H54 (cell line): ENCODE measurements at regions not wholly inside any gene's neighbourhood (a gene's known extent, or its start where the extent isn't known, plus 50 kb on each side); places are given as distances from the start of the nearest gene placed in this dataset.

Experiments
- DNase-seq: peaks from one replicate; pipeline ENCODE4 v3.0.0; 2011; ENCODE audit warnings: low spot score, mixed read lengths; ENCODE audit not compliant: insufficient read length
- FAIRE-seq: peaks from 3 replicates; lab custom pipeline; 2011; peaks lifted over from hg19 to GRCh38; lab: Jason Lieb, UNC
- POLR2A ChIP-seq: IDR thresholded peaks from 2 replicates; pipeline ENCODE4 v1.6.1; 2011; ENCODE audit warnings: low read depth, mild to moderate bottlenecking, low read length

- DNase-seq (no peak), FAIRE-seq (no peak)
- TF ChIP-seq POLR2A = no peak
Observed at GRCh38 chr22:47665151-47665550, 902.7 kb downstream of the TBC1D22A start.

- FAIRE-seq = no peak
- TF ChIP-seq POLR2A = no peak
- no peak for DNase-seq
Observed at GRCh38 chr22:47663615-47664605, 901.5 kb downstream of the TBC1D22A start.

DNA sequence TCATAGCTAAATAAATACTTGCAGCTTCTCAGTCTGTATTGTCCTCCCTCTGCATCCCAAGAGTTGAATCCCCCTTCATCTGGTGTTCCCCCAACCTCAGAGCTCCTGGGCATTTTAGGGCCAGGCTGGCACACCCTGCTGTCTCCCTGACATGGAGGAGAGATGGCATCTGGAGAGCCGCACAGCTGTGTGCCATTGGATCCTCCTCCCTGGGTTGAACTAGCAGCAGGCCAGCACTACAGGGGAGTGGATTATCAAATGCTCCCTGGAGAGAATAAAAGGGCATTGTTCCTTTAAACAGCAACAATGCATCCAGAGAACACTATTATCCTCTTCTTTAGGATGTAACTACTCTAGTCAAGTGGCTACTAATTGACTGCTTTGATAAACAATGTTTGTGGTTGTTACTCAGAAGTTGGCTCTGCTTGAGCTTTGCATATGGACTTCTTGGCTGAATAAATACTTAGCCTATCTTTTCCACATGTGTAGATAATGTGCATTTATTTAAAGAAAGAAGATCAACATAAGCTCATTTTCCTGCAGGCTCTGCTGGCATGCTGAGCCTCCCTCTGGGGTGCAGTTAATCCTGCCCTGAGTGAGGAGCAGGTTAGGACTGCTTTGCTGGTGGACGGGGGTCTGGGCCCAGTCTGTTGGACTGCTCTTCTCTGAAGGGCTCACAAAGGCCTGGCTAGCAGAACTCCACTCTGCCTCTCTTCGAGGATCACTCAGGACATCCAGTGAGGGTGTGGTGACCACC lies 897.2 kb downstream of the TBC1D22A start:
- no peak for DNase-seq
- no peak for FAIRE-seq
- TF ChIP-seq POLR2A = no peak

DNA sequence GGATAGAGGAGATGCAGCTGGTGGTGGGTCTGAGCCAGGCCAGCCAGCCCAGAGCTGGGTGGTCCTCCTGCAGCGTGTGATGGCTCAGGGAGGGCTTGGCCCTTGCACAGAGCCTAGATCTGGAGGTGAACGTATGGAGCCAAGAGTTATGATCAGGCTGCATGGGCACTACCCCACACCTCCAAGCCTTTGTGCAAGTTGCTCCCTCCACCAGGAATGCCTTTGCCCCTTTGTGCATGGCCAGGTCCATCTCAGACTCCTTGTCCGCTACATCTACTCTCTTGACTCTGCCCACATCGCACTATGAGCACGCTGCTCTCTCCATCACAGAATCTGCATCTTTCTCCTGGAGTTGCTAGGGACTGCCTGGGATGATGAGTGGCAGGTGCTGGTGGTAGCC lies 895.7 kb downstream of the TBC1D22A start:
- FAIRE-seq (no peak), DNase-seq (no peak)
- TF ChIP-seq POLR2A = no peak

- DNase-seq (no peak), FAIRE-seq (no peak)
- no peak for TF ChIP-seq POLR2A
Observed at GRCh38 chr22:47657224-47657623, 894.8 kb downstream of the TBC1D22A start.

DNA sequence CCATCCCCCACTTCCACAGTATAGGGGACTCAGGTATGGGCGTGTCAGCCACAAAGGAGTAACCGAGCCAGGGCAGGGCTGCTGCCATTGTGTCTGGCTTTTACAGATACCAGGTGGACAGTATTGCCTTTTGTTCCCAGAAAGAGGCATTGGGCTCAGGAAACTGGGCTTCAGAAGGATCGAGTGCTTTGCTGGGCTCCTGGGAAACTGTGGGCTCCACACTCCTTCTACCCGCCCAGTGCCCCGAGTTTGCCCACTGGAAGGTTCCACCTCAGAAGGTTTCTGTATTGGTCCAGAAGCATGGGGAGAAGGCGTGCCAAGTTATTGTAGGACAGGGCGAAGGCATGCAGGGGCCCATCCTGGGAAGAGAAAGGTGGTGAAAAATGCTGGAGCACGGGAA lies 894.4 kb downstream of the TBC1D22A start:
- DNase-seq (no peak), FAIRE-seq (no peak)
- TF ChIP-seq POLR2A = no peak

DNA sequence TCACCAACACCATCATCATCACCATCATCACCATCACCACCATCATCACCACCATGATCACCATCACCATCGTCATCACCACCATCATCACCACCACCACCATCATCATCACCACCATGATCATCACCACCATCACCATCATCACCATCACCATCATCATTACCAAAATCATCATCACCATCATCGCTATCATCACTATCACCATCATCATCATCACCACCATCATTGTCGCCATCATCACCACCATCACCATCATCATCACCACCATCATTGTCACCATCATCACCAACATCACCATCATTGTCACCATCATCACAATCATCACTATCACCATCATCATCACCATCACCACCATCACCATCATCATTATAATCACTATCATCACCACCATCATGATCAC lies 893.5 kb downstream of the TBC1D22A start:
- no peak for TF ChIP-seq POLR2A
- DNase-seq (no peak), FAIRE-seq (no peak)

- no peak for DNase-seq
- no peak for TF ChIP-seq POLR2A
- no peak for FAIRE-seq
Observed at GRCh38 chr22:47654922-47655491, 892.6 kb downstream of the TBC1D22A start.

DNA sequence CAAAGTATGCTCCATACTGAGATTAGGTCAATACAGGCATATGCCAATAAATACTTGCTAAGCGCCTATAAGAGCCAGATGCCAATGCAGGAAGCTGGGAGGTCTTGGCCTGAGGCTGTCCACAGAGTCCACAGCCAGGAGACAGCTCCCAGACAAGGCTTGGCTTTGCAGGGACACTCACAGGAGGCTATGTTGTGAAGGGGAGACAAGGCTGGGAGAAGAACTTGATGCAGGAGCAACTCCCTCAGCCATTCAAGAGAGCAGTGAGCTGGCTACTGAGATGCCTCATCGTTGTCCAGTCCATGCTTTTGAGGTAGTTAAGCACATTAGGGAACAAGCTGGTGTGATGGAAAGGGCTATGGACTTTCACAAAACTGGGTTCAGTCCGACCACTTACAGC lies 891.5 kb downstream of the TBC1D22A start:
- TF ChIP-seq POLR2A = no peak
- no peak for DNase-seq
- FAIRE-seq = no peak

- no peak for TF ChIP-seq POLR2A
- DNase-seq (no peak), FAIRE-seq (no peak)
Observed at GRCh38 chr22:47651216-47651987, 889.0 kb downstream of the TBC1D22A start.

GRCh38 chr22:47647720-47648119 lies 885.3 kb downstream of the TBC1D22A start:
- no peak for TF ChIP-seq POLR2A
- DNase-seq (no peak), FAIRE-seq (no peak)

DNA sequence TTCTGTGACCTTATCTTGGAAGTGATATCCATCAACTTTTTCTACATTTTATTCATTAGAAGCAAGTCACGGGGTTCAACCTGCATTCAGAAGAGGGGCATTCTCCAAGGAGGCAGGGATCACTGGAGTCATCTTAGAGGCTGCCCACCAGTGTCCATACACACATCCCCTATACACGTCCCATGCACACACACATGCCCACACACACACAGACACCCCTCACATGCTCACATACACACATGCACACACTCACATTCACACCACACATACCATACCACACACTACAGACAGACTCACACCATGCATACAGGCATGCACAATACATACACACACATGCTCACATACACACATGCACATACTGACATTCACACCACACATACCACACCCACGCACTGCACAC lies 884.7 kb downstream of the TBC1D22A start:
- TF ChIP-seq POLR2A = no peak
- FAIRE-seq = no peak
- no peak for DNase-seq

DNA sequence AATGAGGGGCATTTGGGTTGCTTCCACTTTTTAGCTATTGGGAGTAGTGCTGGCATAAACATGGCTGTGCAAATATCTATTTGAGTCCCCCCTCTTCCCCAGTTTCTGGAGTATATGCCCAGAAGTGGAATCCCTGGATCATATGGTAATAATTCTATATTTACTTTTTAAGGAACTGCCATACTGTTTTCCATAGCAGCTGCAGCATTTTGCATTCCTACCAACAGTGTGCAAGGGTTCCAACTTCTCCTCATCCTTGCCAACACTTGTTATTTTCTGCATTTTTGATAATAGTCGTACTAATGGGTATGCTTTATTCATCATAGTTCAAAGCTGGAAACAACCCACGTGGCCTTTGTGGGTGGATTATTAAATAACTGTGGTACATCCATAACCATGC lies 883.5 kb downstream of the TBC1D22A start:
- TF ChIP-seq POLR2A = no peak

More for the DNA sequence above, 883.5 kb downstream of the TBC1D22A start:
- DNase-seq (no peak), FAIRE-seq (no peak)
